AG04449 (cell line): ENCODE measurements at regions not wholly inside any gene's neighbourhood (a gene's known extent, or its start where the extent isn't known, plus 50 kb on each side); places are given as distances from the start of the nearest gene placed in this dataset.

Experiments used
- CTCF ChIA-PET: fragments of 350-600 bp; formaldehyde crosslinking; extraction: SDS; loops from one replicate; lab custom pipeline; 2021; ENCODE audit warnings: antibody characterized with exemption; lab: Yijun Ruan, JAX
- POLR2A ChIA-PET: fragments of 400-600, 350-600 bp; formaldehyde crosslinking; extraction: SDS; loops from one replicate; lab custom pipeline; 2020; ENCODE audit warnings: antibody characterized with exemption, inconsistent platforms; lab: Yijun Ruan, JAX
- DNase-seq: peaks from one replicate; pipeline ENCODE4 v3.0.0-alpha.2; 2010; ENCODE audit warnings: low read depth, low spot score
- H3K4me3 ChIP-seq: 2 replicates; pipeline ENCODE4 v1.5.1; 2011; ENCODE audit warnings: low read depth, mild to moderate bottlenecking, control low read depth, low read length
- TF ChIP-seq, protein P1 (sequence below): IDR thresholded peaks from one replicate; pipeline ENCODE4 v1.5.1; 2011; ENCODE audit warnings: mild to moderate bottlenecking, moderate library complexity, low read length, control low read depth, inconsistent platforms; ENCODE audit not compliant: insufficient read depth; ENCODE audit errors: missing control alignments

DNA sequence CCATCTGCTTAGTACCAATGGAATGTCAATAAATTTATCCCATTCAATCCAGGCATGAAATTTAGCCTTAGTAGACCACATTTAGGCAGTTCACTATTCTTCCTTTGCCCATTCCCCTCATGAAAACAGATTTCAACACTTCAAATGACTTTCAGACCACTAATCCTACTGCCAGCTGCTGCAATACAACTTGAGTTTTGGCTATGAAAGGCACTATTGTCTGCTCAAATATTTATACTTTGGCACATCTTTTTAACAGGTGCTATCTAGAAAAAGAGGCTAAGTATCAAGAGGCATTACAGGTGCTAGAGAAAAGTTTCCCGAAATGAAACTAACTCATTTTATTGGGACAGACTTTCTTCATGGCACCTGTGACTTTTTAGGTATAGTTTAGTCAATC lies 499.8 kb downstream of the C12orf50 start:
- CTCF ChIA-PET, result no interaction called here
- H3K4me3 ChIP-seq, result no peak overlapping the region
- DNase-seq, result no peak
- POLR2A ChIA-PET, result no interaction called here
- TF ChIP-seq, protein P1, sequence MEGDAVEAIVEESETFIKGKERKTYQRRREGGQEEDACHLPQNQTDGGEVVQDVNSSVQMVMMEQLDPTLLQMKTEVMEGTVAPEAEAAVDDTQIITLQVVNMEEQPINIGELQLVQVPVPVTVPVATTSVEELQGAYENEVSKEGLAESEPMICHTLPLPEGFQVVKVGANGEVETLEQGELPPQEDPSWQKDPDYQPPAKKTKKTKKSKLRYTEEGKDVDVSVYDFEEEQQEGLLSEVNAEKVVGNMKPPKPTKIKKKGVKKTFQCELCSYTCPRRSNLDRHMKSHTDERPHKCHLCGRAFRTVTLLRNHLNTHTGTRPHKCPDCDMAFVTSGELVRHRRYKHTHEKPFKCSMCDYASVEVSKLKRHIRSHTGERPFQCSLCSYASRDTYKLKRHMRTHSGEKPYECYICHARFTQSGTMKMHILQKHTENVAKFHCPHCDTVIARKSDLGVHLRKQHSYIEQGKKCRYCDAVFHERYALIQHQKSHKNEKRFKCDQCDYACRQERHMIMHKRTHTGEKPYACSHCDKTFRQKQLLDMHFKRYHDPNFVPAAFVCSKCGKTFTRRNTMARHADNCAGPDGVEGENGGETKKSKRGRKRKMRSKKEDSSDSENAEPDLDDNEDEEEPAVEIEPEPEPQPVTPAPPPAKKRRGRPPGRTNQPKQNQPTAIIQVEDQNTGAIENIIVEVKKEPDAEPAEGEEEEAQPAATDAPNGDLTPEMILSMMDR, result no peak

DNA sequence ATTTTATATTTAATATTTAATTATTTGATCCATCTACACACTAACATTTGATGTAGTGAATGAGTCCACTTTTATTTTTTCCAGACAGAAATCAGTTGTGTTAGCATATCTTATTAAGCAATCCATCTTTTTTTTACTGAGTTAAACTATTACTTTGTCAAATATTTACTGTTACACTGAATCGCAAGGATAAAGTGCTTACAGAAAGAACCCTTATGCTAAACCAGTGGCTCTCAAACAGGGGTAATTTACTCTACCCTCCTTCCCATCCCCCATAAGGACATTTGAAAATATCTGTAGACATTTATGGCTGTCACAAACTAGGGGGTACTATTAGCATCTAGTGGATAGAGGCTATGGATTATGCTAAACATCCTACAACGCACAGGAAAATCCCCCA lies 508.2 kb downstream of the C12orf50 start:
- ChIA-PET POLR2A (no interaction called here), CTCF (no interaction called here)
- H3K4me3 ChIP-seq, result no peak overlapping the region
- TF ChIP-seq, protein P1, result no peak
- DNase-seq, result no peak

DNA sequence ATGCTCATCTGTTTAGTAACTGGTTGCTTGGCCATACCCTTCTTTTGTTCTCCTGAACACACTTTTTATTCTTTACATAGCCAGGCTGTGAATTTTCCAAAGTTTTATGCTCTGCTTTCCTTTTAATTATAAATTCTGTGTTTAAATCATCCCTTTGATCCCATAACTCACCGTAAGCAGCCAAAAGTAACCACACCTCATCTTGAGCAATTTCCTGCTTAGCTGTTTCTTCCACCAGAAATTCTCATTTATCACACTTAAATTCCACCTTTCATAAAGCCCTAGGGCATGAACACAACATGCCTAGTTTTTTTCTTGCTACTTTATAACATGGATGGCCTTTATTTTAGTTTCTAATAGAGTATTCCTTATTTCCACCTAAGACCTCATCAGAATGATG lies 510.7 kb downstream of the C12orf50 start:
- POLR2A ChIA-PET, result no interaction called here
- DNase-seq, result no peak
- CTCF ChIA-PET, result no interaction called here
- no peak overlapping the region for H3K4me3 ChIP-seq
- TF ChIP-seq, protein P1, result no peak

DNA sequence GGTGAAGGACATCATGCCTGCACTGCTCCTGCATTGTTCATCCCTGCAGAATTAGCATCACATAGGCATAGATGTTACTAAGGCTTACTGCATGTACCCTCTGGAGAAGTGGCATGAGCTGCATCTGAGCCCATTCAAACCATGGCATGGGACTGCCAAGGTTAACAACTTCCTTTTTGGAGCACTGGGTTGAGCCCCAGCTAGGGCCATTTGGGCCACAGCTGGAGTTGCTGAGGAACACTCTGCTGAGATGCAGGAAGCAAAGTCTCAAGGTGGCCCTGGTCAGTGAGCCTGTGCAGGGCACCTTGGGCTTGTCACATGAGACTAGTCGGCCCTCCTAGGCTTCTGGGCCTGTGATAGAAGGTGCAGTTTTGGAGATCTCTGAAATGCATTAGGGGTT lies 511.2 kb downstream of the C12orf50 start:
- CTCF ChIA-PET, result no interaction called here
- DNase-seq, result no peak
- H3K4me3 ChIP-seq, result no peak overlapping the region
- TF ChIP-seq, protein P1, result no peak
- POLR2A ChIA-PET, result no interaction called here

DNA sequence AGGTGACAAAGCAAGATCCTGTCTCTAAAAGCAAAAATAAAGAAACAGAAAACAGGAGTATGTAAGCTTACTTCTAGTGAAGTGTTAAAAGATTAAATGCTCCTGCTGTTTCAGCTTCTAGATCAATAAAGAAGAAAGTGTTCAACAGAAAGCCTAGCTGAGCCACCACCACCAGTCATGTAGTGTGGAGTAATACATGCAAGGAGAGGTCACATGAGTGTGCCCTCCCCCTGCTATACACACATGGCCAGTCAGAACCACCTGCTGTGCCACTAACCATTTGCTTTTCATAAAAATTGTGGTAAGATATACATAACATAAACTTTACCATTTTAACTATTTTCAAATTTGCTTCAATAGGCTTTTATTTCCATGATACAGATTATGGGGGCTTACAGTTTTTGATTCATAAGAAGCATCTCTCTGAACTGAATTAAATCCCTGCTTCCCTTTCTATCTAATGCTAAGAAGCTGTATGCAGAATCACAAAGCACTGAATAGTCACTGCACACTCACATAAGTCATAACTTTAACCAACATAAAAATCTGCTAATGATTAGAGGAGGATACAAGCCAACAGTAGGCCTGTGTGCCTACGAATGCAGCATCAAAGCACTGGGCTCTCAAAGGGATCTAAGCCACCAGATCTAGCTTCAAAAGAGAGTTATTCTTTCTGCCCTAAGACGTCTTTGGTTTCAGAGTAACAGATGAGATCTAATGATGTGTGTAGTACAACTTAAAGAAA lies 515.5 kb downstream of the C12orf50 start:
- CTCF ChIA-PET, result interaction anchor here (1.1 kb wide), 1 partner anchor 1562 kb away, joined by 3 read pairs; no protein-coding TSS in a partner anchor

DNA sequence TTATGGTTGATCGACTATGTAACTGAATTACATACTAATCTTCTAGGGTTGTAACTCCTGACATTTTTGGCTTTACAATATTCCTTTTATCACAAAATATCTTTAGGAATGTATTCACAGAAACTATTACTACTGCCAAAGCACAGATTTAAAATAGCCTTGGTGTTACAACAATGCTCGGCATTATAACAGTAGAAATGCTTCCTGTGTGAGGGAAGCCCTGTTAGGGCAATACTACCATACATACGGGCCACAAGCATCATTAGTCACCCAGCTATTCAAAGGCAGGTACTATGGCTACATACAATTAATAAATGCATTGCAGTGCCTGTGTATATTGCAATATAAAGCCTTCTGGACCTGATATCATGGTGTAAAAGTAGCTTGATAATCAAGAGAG lies 517.8 kb downstream of the C12orf50 start:
- H3K4me3 ChIP-seq, result no peak overlapping the region
- TF ChIP-seq, protein P1, result no peak
- ChIA-PET CTCF (no interaction called here), POLR2A (no interaction called here)
- DNase-seq, result no peak

More for the DNA sequence above, 515.5 kb downstream of the C12orf50 start:
- no peak overlapping the region for H3K4me3 ChIP-seq
- POLR2A ChIA-PET, result no interaction called here
- TF ChIP-seq, protein P1, result no peak
- DNase-seq, result no peak
